Fibroblast of skin of left biceps (primary cell): ENCODE measurements at regions not wholly inside any gene's neighbourhood (a gene's known extent, or its start where the extent isn't known, plus 50 kb on each side); places are given as distances from the start of the nearest gene placed in this dataset.
A peak's percentile ranks its signal among the peaks of the same experiment; 100 is the strongest.

ENCODE experiments used
- DNase-seq, 2 experiments: peaks; one replicate each; pipeline ENCODE4 v3.0.0-alpha.2; 2013; ENCODE audit warnings: low read depth in 2 of 2

DNA sequence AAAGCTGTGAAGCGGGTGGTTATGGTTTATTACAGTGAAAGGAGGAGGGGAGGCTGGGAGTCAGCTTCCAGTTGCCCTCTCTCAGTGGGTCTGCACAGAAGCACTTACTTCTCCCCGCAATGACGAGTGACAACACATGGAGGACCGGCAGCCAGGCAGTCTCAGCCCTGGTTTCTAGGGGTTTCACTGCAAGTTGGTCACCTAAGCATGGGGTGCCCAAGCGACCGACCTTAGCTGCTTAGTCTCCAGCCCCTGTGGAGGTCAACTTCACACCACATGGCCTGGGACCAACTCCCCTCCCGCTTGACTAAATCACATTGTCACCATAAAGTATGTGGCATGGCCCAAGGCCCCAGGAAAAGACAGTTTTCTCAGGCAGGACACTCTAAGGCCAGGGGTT is 99.9 kb upstream of the ZNF32 start:
- DNase-seq = no peak

DNA sequence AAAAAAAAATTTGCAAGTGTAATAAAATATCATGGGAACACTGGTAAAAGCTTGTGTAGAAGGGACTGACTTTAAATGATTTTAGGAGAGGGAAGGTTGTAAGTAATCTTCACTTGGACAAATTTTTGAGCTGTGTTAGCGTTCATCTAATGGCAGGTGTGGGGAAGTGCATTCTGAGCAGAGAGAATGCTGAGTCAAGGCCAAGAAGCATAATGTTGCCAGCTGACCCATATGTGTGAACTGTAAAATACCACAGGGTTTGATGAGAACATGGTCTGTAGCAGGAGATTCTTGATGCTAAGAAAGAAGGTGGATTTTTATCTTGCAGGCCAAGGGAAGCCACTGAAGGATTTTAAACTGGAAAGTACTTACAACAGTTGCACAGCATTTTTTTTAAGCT is 98.2 kb upstream of the ZNF32 start:
- no peak for DNase-seq

- DNase-seq = peak; percentile 83 to 84
Observed at GRCh38 chr10:43739161-43739560, 90.5 kb upstream of the ZNF32 start.

DNA sequence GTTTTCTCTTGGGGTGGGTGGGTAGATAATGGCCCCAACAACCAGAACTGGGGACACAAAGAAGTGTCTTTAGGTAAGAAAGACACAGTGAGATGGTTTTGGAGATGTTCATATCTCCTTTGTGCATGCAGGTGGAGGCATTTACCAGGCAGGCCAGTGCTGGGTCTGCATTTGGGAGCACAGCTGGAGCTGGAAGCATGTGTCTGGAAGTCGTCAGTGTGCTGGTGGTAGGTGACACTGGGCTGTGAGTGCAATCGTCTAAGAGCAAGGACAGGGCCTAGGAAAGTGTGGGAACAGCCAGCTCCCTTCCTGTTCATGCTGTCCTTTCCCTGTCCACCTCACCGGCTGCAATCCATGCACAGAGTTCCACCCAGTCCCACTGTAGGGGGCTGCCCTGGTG is 88.3 kb upstream of the ZNF32 start:
- DNase-seq = no peak

GRCh38 chr10:43735907-43736306 is 87.2 kb upstream of the ZNF32 start:
- no peak for DNase-seq

DNA sequence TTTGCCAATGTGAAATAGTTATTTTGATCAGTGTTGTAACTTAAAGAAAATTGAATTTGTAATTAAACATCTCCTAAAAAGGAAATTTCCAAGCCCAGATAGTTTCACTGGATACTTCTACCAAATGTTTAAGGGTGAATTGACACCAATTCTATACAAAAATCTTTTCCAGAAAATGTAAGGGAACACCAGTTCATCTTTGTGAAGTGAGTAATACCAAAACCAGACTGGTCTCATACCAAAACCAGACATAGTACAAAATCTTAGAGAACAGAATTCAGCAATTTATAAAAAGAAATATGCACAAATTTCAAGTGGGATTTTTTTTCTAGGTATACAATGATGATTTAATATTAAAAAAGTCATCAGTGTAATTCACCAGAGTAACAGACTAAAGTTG is 86.0 kb upstream of the ZNF32 start:
- DNase-seq = peak; percentile 31 to 32

- DNase-seq = no peak
Observed at GRCh38 chr10:43731486-43731885, 82.8 kb upstream of the ZNF32 start.

GRCh38 chr10:43728425-43728824 is 79.7 kb upstream of the ZNF32 start:
- no peak for DNase-seq

DNA sequence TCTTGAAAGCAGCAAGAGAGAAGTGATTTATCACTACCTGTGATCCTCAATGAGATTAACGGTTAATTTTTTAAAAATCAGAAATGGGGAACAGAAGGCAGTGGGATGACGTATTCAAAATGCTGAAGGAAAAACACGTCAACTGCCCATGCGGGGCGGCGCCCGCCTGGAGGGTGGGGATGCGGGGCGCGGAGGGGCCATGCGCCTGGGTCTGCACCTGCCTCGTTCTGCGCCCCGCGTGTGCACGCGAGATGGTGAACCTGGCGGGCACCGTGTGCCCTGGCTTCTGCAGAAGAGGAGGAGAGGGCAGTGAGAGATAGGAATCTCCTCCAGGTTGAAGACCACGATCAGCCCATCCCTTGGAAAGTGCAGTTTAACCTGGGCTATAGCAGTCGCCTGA is 79.3 kb upstream of the ZNF32 start:
- DNase-seq = no peak

DNA sequence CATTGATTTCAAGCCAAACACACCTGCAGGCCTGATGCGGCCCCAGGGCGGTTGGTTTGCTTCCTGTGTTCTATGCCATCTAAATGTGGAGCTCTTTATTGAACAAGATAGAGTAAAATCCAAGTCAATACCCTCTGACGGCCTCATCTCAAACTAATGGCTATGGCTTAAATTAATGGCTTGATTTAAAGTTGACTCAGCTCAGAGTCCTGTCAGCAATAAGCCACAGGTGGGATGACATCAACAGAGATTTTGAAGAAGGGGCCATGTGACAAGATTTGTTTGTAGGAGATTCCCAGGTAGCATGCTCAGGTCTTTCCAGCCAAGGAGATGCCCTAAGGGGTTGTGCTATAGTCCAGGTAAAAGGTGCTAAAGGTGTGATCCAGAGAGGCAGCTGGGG is 66.7 kb upstream of the ZNF32 start:
- no peak for DNase-seq

DNA sequence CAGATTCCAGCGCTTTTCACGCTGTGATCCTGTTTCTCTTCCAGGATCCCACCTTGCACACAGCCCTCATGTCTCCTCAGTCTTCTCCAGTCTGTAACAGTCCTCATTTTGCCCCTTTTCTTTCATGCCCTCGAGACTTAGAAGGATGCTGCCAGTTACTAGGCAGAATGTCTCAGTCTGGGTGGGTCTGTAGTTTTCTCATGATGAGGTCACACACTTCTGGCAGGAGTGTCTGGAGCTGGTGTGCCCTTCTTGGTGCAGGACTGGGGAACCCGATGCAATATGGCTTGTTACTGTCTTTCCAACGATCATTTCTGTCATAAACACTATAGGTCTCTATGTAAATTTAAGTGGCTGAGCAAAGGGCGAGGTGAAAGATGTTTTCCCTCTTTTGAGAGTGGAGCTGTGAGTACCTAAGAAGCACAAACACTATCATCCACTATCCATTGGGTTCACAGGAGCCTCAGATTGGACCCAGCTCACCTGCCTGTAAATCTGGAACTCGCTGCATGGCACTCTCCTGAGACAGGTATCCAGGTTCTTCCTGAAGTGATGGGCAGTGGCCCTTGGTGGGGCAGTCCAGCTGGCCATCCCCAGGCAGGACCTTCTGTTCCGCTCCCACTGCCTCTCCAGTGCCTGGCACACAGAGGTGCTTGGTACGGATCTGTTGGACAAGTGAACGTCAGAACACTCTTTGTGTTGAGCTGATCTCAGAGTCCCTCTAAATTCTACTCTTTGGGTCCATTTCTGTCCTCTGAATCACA is 64.3 kb upstream of the ZNF32 start:
- DNase-seq = no peak

GRCh38 chr10:43710772-43711471 is 62.2 kb upstream of the ZNF32 start:
- DNase-seq = no peak

GRCh38 chr10:43708262-43708661 is 59.6 kb upstream of the ZNF32 start:
- no peak for DNase-seq

DNA sequence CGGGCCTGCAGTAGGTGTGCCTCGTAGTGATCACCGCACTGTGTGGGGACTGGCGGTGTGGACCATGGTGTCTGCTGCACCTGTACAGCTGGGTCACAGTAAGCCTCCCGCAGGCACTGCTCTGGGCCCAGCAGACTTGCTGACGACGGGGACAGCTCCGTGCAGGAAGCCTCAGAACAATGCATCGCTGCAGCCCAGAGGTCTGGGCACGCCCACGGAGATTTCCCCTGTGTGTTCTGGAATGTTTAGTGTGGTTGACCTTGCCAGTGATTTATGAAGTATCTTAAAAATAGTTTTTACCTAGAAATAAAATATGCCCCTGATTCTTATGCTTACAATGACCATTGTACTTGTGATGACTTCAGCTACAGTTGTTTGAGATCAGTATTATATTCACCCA is 59.1 kb upstream of the ZNF32 start:
- peak in 1 of 2 experiments; percentile 13 for DNase-seq

- DNase-seq = no peak
Observed at GRCh38 chr10:43706166-43706565, 57.5 kb upstream of the ZNF32 start.

GRCh38 chr10:43703286-43703685 is 54.6 kb upstream of the ZNF32 start:
- DNase-seq = no peak

DNA sequence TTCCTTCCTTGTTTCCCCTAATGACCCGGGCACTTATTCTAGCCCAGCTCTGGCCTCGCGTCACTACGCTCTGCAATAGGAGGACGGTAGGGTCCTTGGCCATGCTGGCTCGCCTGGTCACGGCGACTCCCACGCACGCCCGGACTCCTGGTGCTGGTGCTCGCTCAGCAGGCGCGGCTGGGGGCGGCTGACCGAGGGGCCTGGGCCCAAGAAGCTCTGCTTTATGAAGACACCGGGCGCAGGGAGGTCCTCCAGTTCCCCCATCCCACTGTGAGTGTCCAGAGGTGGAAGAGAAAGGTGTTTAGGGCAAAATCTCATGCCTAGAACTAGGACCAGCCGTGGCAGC is 54.2 kb upstream of the ZNF32 start:
- no peak for DNase-seq

GRCh38 chr10:43702213-43702935 is 53.7 kb upstream of the ZNF32 start:
- DNase-seq = no peak

- no peak for DNase-seq
Observed at GRCh38 chr10:43701295-43701694, 52.6 kb upstream of the ZNF32 start.

- DNase-seq = no peak
Observed at GRCh38 chr10:43700306-43700705, 51.6 kb upstream of the ZNF32 start.

GRCh38 chr10:43699516-43699915 is 50.8 kb upstream of the ZNF32 start:
- no peak for DNase-seq
